SK-N-SH (cell line): ENCODE measurements at regions not wholly inside any gene's neighbourhood (a gene's known extent, or its start where the extent isn't known, plus 50 kb on each side); places are given as distances from the start of the nearest gene placed in this dataset.

Experiments used
- CTCF ChIA-PET: fragments of 300-600, 350-600 bp; formaldehyde crosslinking; extraction: SDS; loops from one replicate; lab custom pipeline; 2021; lab: Yijun Ruan, JAX
- POLR2A ChIA-PET: fragments of 350-600 bp; sonication (Branson Sonifier 250); formaldehyde crosslinking; extraction: SDS; loops from one replicate; lab custom pipeline; 2020; ENCODE audit warnings: antibody characterized with exemption, inconsistent platforms; lab: Yijun Ruan, JAX
- DNase-seq: peaks from one replicate; pipeline ENCODE4 v3.0.0; 2012
- H2AFZ ChIP-seq: fragments of 200-600 bp; sonication (generic); 2 replicates; pipeline ENCODE4 v1.8.1; 2016; ENCODE audit warnings: antibody characterized with exemption, mild to moderate bottlenecking, low read depth
- H3F3A ChIP-seq: fragments of 200-600 bp; sonication (generic); replicated peaks from 2 replicates; pipeline ENCODE3; 2016; ENCODE audit warnings: antibody characterized with exemption, mild to moderate bottlenecking; ENCODE audit not compliant: insufficient read depth
- H3K27ac ChIP-seq, 2 experiments: fragments of 200-500 bp in 1 of 2; fragments of 200-600 bp in 1 of 2; sonication (Bioruptor generic) in 1 of 2; sonication (generic), shearing (Covaris generic) in 1 of 2; 2 replicates each; pipeline versions ENCODE4 v1.5.1 to v1.6.1; 2014 to 2016; ENCODE audit warnings: low read depth in 2 of 2, inconsistent platforms in 1 of 2, low read length in 1 of 2, mild to moderate bottlenecking in 1 of 2, mixed read lengths in 1 of 2
- H3K27me3 ChIP-seq: fragments of 200-600 bp; sonication (generic), shearing (Covaris generic); 2 replicates; pipeline ENCODE4 v1.6.1; 2016; ENCODE audit warnings: mixed run types; ENCODE audit not compliant: insufficient read depth
- H3K36me3 ChIP-seq, 2 experiments: fragments of 200-500 bp in 1 of 2; fragments of 200-600 bp in 1 of 2; sonication (Bioruptor generic) in 1 of 2; sonication (generic) in 1 of 2; replicated peaks in 1 of 2; 2 replicates each; pipeline versions ENCODE3 to v1.5.1; 2014 to 2016; ENCODE audit warnings: low read length in 1 of 2, mild to moderate bottlenecking in 1 of 2; ENCODE audit not compliant: insufficient read depth in 2 of 2, control insufficient read depth in 1 of 2
- H3K4me1 ChIP-seq, 2 experiments: fragments of 200-500 bp in 1 of 2; fragments of 200-600 bp in 1 of 2; sonication (Bioruptor generic) in 1 of 2; sonication (generic), shearing (Covaris generic) in 1 of 2; 2 replicates each; pipeline versions ENCODE4 v1.5.1 to v1.6.1; 2014 to 2016; ENCODE audit warnings: low read depth in 1 of 2, low read length in 1 of 2, mixed run types in 1 of 2; ENCODE audit not compliant: insufficient read depth in 2 of 2, control insufficient read depth in 1 of 2
- H3K4me2 ChIP-seq: fragments of 200-600 bp; sonication (generic), shearing (Covaris generic); 2 replicates; pipeline ENCODE4 v1.6.1; 2017; ENCODE audit warnings: mixed run types
- H3K4me3 ChIP-seq, 2 experiments: fragments of 200-500 bp in 1 of 2; fragments of 200-600 bp in 1 of 2; sonication (Bioruptor generic) in 1 of 2; sonication (generic), shearing (Covaris generic) in 1 of 2; 2 replicates each; pipeline versions ENCODE4 v1.5.1 to v1.8.1; 2014 to 2016; ENCODE audit warnings: low read depth in 2 of 2, inconsistent platforms in 1 of 2, low read length in 1 of 2, mild to moderate bottlenecking in 1 of 2, mixed read lengths in 1 of 2, moderate library complexity in 1 of 2
- H3K79me2 ChIP-seq: fragments of 200-600 bp; sonication (generic); 2 replicates; pipeline ENCODE4 v1.8.1; 2017; ENCODE audit warnings: mild to moderate bottlenecking; ENCODE audit not compliant: insufficient read depth
- H3K9ac ChIP-seq: fragments of 200-600 bp; sonication (generic); 2 replicates; pipeline ENCODE4 v1.6.1; 2017; ENCODE audit warnings: mixed run types
- H3K9me2 ChIP-seq: fragments of 200-600 bp; sonication (generic); 2 replicates; pipeline ENCODE4 v1.6.1; 2017; ENCODE audit warnings: mixed run types
- H3K9me3 ChIP-seq: fragments of 200-600 bp; sonication (generic); 2 replicates; pipeline ENCODE4 v1.6.1; 2017; ENCODE audit warnings: mixed run types, mild to moderate bottlenecking, moderate library complexity
- H4K20me1 ChIP-seq: fragments of 200-600 bp; sonication (generic); 2 replicates; pipeline ENCODE4 v1.6.1; 2017; ENCODE audit warnings: mild to moderate bottlenecking, mixed run types; ENCODE audit not compliant: insufficient read depth
- CHD2 ChIP-seq: fragments of 150-350 bp; IDR thresholded peaks from 2 replicates; pipeline ENCODE4 v1.6.1; 2018; ENCODE audit warnings: low read length; ENCODE audit not compliant: partially characterized antibody
- CTCF ChIP-seq: fragments of 200-600 bp; sonication (generic); IDR thresholded peaks from 2 replicates; pipeline ENCODE4 v1.6.1; 2017; ENCODE audit warnings: antibody characterized with exemption, mild to moderate bottlenecking, moderate library complexity
- EP300 ChIP-seq, 2 experiments: IDR thresholded peaks; 2 replicates each; pipeline versions ENCODE4 v1.4.0 to v1.6.1; 2012; ENCODE audit warnings: borderline replicate concordance in 1 of 2, low read depth in 1 of 2, low read length in 1 of 2
- EZH2phosphoT487 ChIP-seq: fragments of 200-600 bp; sonication (generic); IDR thresholded peaks from 2 replicates; pipeline ENCODE4 v1.6.1; 2017; ENCODE audit warnings: low read depth, mixed run types, mild to moderate bottlenecking, antibody characterized with exemption, moderate library complexity, borderline replicate concordance
- FOXJ3 ChIP-seq: sonication (generic); formaldehyde crosslinking; IDR thresholded peaks from 2 replicates; pipeline ENCODE4 v1.5.1; 2020; ENCODE audit warnings: mild to moderate bottlenecking, missing genetic modification reagents
- MAX ChIP-seq: IDR thresholded peaks from 2 replicates; pipeline ENCODE4 v1.4.0; 2012; ENCODE audit warnings: low read depth
- MEF2A ChIP-seq: IDR thresholded peaks from 2 replicates; pipeline ENCODE4 v1.4.0; 2012; ENCODE audit warnings: low read depth, borderline replicate concordance
- NFIC ChIP-seq: IDR thresholded peaks from 2 replicates; pipeline ENCODE4 v1.4.0; 2012; ENCODE audit warnings: borderline replicate concordance
- REST ChIP-seq: IDR thresholded peaks from 2 replicates; pipeline ENCODE4 v1.6.1; 2012; ENCODE audit warnings: mild to moderate bottlenecking, low read depth, low read length, moderate library complexity
- RXRA ChIP-seq: IDR thresholded peaks from 2 replicates; pipeline ENCODE4 v1.4.0; 2012; ENCODE audit warnings: low read depth, mild to moderate bottlenecking, borderline replicate concordance
- SMC3 ChIP-seq: IDR thresholded peaks from 2 replicates; pipeline ENCODE4 v1.6.1; 2012; ENCODE audit warnings: low read depth, low read length, improper control_type of control experiment
- TEAD4 ChIP-seq: IDR thresholded peaks from 2 replicates; pipeline ENCODE4 v1.4.0; 2012; ENCODE audit warnings: mild to moderate bottlenecking, borderline replicate concordance; ENCODE audit not compliant: insufficient read depth
- USF2 ChIP-seq: fragments of 150-350 bp; IDR thresholded peaks from 2 replicates; pipeline ENCODE4 v1.6.1; 2017; ENCODE audit warnings: antibody characterized with exemption, low read length, low read depth, borderline replicate concordance
- WGBS: methylation state at CpG from one replicate; pipeline ENCODE4 v1.1.6; 2017; ENCODE audit warnings: low lambda C conversion rate; 5-methylcytosine and 5-hydroxymethylcytosine counted together

- 70% methylated on average over 1 of the region's 1 CpG for WGBS
- Histone ChIP-seq H3K36me3 (no peaks in the 10 kb centered on the region), H3K9me2 (no peaks in the 10 kb centered on the region), H3K27me3 (no peaks in the 10 kb centered on the region), H4K20me1 (no peaks in the 10 kb centered on the region), H2AFZ (no peak overlapping the region), H3K4me2 (no peak overlapping the region), H3F3A (no peaks in the 10 kb centered on the region), H3K4me3 (no peak overlapping the region), H3K4me1 (no peaks in the 10 kb centered on the region), H3K9me3 (no peaks in the 10 kb centered on the region), H3K9ac (no peak overlapping the region), H3K79me2 (no peaks in the 10 kb centered on the region), H3K27ac (no peak overlapping the region)
- DNase-seq: no peak
- no peak for TF ChIP-seq FOXJ3
- TF ChIP-seq RXRA: no peak
- TF ChIP-seq TEAD4: no peak
- no peak for TF ChIP-seq EZH2phosphoT487
- TF ChIP-seq MEF2A: no peak
- TF ChIP-seq MAX: no peak
- TF ChIP-seq SMC3: no peak
- no peak for TF ChIP-seq NFIC
- no peak for TF ChIP-seq USF2
- TF ChIP-seq EP300 (IDR thresholded peaks at IDR 0.05; ENCODE audit: borderline replicate concordance in 1 of 2, low read depth in 1 of 2, low read length in 1 of 2): no peak
- no peak for TF ChIP-seq CTCF
- TF ChIP-seq CHD2: no peak
- no peak for TF ChIP-seq REST
- ChIA-PET CTCF (no interaction called here), POLR2A (no interaction called here)
Observed at GRCh38 chr5:17976404-17976803, 342.1 kb downstream of the TAF11L14 start.
